GM12878 (cell line): ENCODE measurements at regions not wholly inside any gene's neighbourhood (a gene's known extent, or its start where the extent isn't known, plus 50 kb on each side); places are given as distances from the start of the nearest gene placed in this dataset.

Source experiments
- ATAC-seq: fragments of 200-7000 bp; cut with Tn5 transposase; 3 replicates; pipeline ENCODE4 v1.9.1; 2020; ENCODE audit warnings: mild to moderate bottlenecking, moderate library complexity
- BruUV-seq: library from RNA; stranded (reverse); fragments of 400-500 nt; replicated peaks from 2 replicates; lab custom pipeline; 2021; lab: Mats Ljungman, UMichigan
- CTCF ChIA-PET: fragments of 300-600 bp; sonication (Branson Sonifier 250); formaldehyde crosslinking; extraction: SDS; loops from one replicate; lab custom pipeline; 2021; ENCODE audit warnings: inconsistent platforms; lab: Yijun Ruan, JAX
- POLR2A ChIA-PET: fragments of 350-600 bp; formaldehyde crosslinking; extraction: SDS; loops from one replicate; lab custom pipeline; 2021; ENCODE audit warnings: inconsistent platforms; lab: Charles Lee
- RAD21 ChIA-PET: fragments of 300-600 bp; sonication (Branson Sonifier 250); formaldehyde crosslinking; loops from one replicate; lab custom pipeline; 2023; ENCODE audit warnings: antibody characterized with exemption; ENCODE audit not compliant: unreplicated experiment; lab: Charles Lee
- SMC1A ChIA-PET: fragments of 300-600 bp; sonication (Branson Sonifier 250); formaldehyde crosslinking; loops from one replicate; lab custom pipeline; 2023; ENCODE audit not compliant: unreplicated experiment, uncharacterized antibody; lab: Charles Lee
- DNase-seq: peaks from one replicate; pipeline ENCODE4 v3.0.0-alpha.2; 2011; ENCODE audit warnings: low read depth, low spot score
- FAIRE-seq: peaks from 3 replicates; lab custom pipeline; 2011; peaks lifted over from hg19 to GRCh38; lab: Jason Lieb, UNC
- H2AFZ ChIP-seq: 2 replicates; pipeline ENCODE4 v1.6.0; 2011; ENCODE audit warnings: low read depth, low read length, control low read depth; ENCODE audit not compliant: control insufficient read depth
- H3K27ac ChIP-seq: 2 replicates; pipeline ENCODE4 v1.5.1; 2011; ENCODE audit warnings: control low read depth; ENCODE audit not compliant: control insufficient read depth, insufficient read depth
- H3K27me3 ChIP-seq, 2 experiments: replicated peaks in 1 of 2; 2 replicates each; pipeline versions ENCODE4 v1.6.0 to v1.6.1; 2011; ENCODE audit warnings: low read length in 1 of 2; ENCODE audit not compliant: control insufficient read depth in 2 of 2, insufficient read depth in 2 of 2
- H3K36me3 ChIP-seq, 2 experiments: 2 replicates each; pipeline ENCODE4 v1.5.1; 2011; ENCODE audit warnings: low read length in 1 of 2; ENCODE audit not compliant: control insufficient read depth in 2 of 2, insufficient read depth in 2 of 2
- H3K4me1 ChIP-seq: 2 replicates; pipeline ENCODE4 v1.6.1; 2011; ENCODE audit warnings: mild to moderate bottlenecking, low read length, moderate library complexity, mixed read lengths; ENCODE audit not compliant: control insufficient read depth, insufficient read depth
- H3K4me2 ChIP-seq: 2 replicates; pipeline ENCODE4 v1.6.0; 2011; ENCODE audit warnings: control low read depth; ENCODE audit not compliant: control insufficient read depth, insufficient read depth
- H3K4me3 ChIP-seq: fragments of 200-600 bp; sonication (generic); 2 replicates; pipeline ENCODE4 v1.5.1; 2016
- H3K79me2 ChIP-seq: 2 replicates; pipeline ENCODE4 v1.6.0; 2011; ENCODE audit warnings: low read length; ENCODE audit not compliant: control insufficient read depth, insufficient read depth
- H3K9ac ChIP-seq: 2 replicates; pipeline ENCODE4 v1.8.0; 2011; ENCODE audit warnings: low read length, control low read depth, mixed read lengths; ENCODE audit not compliant: control insufficient read depth, insufficient read depth
- H3K9me3 ChIP-seq: replicated peaks from 3 replicates; pipeline ENCODE4 v1.5.1; 2011; ENCODE audit warnings: mild to moderate bottlenecking, low read length; ENCODE audit not compliant: control insufficient read depth, insufficient read depth
- H4K20me1 ChIP-seq: 2 replicates; pipeline ENCODE4 v1.6.0; 2011; ENCODE audit not compliant: control insufficient read depth, insufficient read depth
- BCL11A ChIP-seq: IDR thresholded peaks from 2 replicates; pipeline ENCODE4 v1.6.1; 2011; ENCODE audit warnings: low read depth, low read length
- FOS ChIP-seq: IDR thresholded peaks from 3 replicates; pipeline ENCODE4 v1.6.1; 2011; ENCODE audit warnings: borderline replicate concordance; ENCODE audit not compliant: insufficient read length; ENCODE audit errors: extremely low read depth
- FOXM1 ChIP-seq: IDR thresholded peaks from 2 replicates; pipeline ENCODE4 v1.6.1; 2012; ENCODE audit warnings: low read depth, mild to moderate bottlenecking, inconsistent platforms, low read length, moderate library complexity
- IKZF1 ChIP-seq: fragments of 450-650 bp; conservative IDR thresholded peaks from 2 replicates; pipeline ENCODE4 v1.6.1; 2017; ENCODE audit warnings: antibody characterized with exemption, mild to moderate bottlenecking
- IRF4 ChIP-seq: IDR thresholded peaks from 2 replicates; pipeline ENCODE4 v1.6.1; 2011; ENCODE audit warnings: low read depth, low read length
- KAT2A ChIP-seq: conservative IDR thresholded peaks from 2 replicates; pipeline ENCODE4 v1.6.1; 2011; ENCODE audit warnings: low read depth, low read length; ENCODE audit not compliant: control insufficient read depth
- LARP7 ChIP-seq: fragments of 450-650 bp; IDR thresholded peaks from 2 replicates; pipeline ENCODE4 v1.6.1; 2017; ENCODE audit warnings: mild to moderate bottlenecking
- MEF2B ChIP-seq: fragments of 450-650 bp; IDR thresholded peaks from 2 replicates; pipeline ENCODE4 v1.6.1; 2018; ENCODE audit warnings: mild to moderate bottlenecking, moderate library complexity; ENCODE audit not compliant: partially characterized antibody, poor library complexity, severe bottlenecking
- MTA3 ChIP-seq: IDR thresholded peaks from 2 replicates; pipeline ENCODE4 v1.6.1; 2012; ENCODE audit warnings: low read length, inconsistent platforms, borderline replicate concordance
- NFYA ChIP-seq: IDR thresholded peaks from 2 replicates; pipeline ENCODE4 v1.6.1; 2011; ENCODE audit warnings: low read depth, mild to moderate bottlenecking, low read length, improper control_type of control experiment, borderline replicate concordance
- POLR2A ChIP-seq: IDR thresholded peaks from 2 replicates; pipeline ENCODE4 v1.6.1; 2011; ENCODE audit warnings: low read depth, mild to moderate bottlenecking, low read length
- POU2F2 ChIP-seq: IDR thresholded peaks from 3 replicates; pipeline ENCODE4 v1.6.1; 2011; ENCODE audit warnings: low read depth, mild to moderate bottlenecking, low read length, borderline replicate concordance
- RAD21 ChIP-seq: IDR thresholded peaks from 2 replicates; pipeline ENCODE4 v1.6.1; 2011; ENCODE audit warnings: mild to moderate bottlenecking, low read depth, low read length, moderate library complexity; ENCODE audit not compliant: insufficient read depth
- RUNX3 ChIP-seq: IDR thresholded peaks from 2 replicates; pipeline ENCODE4 v1.6.1; 2012; ENCODE audit warnings: low read length, inconsistent platforms
- SMC3 ChIP-seq: IDR thresholded peaks from 2 replicates; pipeline ENCODE4 v1.6.1; 2011; ENCODE audit warnings: low read length, improper control_type of control experiment, borderline replicate concordance
- TAF1 ChIP-seq: IDR thresholded peaks from 2 replicates; pipeline ENCODE4 v1.6.1; 2011; ENCODE audit warnings: mild to moderate bottlenecking, low read depth, low read length, borderline replicate concordance
- TBL1XR1 ChIP-seq: IDR thresholded peaks from 2 replicates; pipeline ENCODE4 v1.6.1; 2012; ENCODE audit warnings: low read depth, low read length, improper control_type of control experiment
- ZNF274 ChIP-seq: IDR thresholded peaks from one replicate; pipeline ENCODE4 v1.8.0; 2011; ENCODE audit not compliant: insufficient read length, insufficient read depth
- ZNF622 ChIP-seq: fragments of 450-650 bp; IDR thresholded peaks from 2 replicates; pipeline ENCODE4 v1.6.1; 2017; ENCODE audit warnings: mild to moderate bottlenecking, inconsistent platforms
- WGBS: methylation state at CpG from one replicate; pipeline ENCODE4 v1.1.6; 2016; ENCODE audit warnings: low lambda C conversion rate; ENCODE audit not compliant: insufficient replicate concordance, insufficient coverage; ENCODE audit errors: missing lambda C conversion rate; 5-methylcytosine and 5-hydroxymethylcytosine counted together
- in situ Hi-C: fragments of 300-500 bp; cut with MboI; formaldehyde crosslinking; loops from 9 replicates; pipeline ENCODE4 v1.14.3; 2018; ENCODE audit warnings: mixed read lengths
- intact Hi-C: fragments of 100-400 bp; cut with micrococcal nuclease; formaldehyde crosslinking; loops from one replicate; pipeline ENCODE4 v1.14.2; 2022; ENCODE audit not compliant: unreplicated experiment

GRCh38 chr2:199206536-199206935 lies 251.2 kb downstream of the SATB2 start (continued):
- TF ChIP-seq TAF1 = no peak
- TF ChIP-seq POLR2A = no peak

GRCh38 chr2:199202964-199203363 lies 254.8 kb downstream of the SATB2 start:
- Histone ChIP-seq H3K79me2 (no peaks in the 10 kb centered on the region), H3K4me1 (no peaks in the 10 kb centered on the region), H4K20me1 (no peaks in the 10 kb centered on the region), H3K36me3 (no peaks in the 10 kb centered on the region), H3K27me3 (no peaks in the 10 kb centered on the region), H3K4me3 (no peak overlapping the region), H2AFZ (no peak overlapping the region), H3K9ac (no peak overlapping the region), H3K4me2 (no peak overlapping the region), H3K27ac (no peak overlapping the region), H3K9me3 (no peaks in the 10 kb centered on the region; the same call in 2 of the 3 replicates)
- DNase-seq (no peak), FAIRE-seq (no peak), ATAC-seq (no peak)
- in situ Hi-C loops (no loop called here), intact Hi-C loops (no loop called here)
- CTCF ChIA-PET = no interaction called here
- BruUV-seq = no TSS peak
- SMC1A ChIA-PET = no interaction called here
- WGBS = 49% methylated on average over 5 of the region's 5 CpGs
- TF ChIP-seq POLR2A = no peak
- no peak for TF ChIP-seq POU2F2
- no peak for TF ChIP-seq ZNF622
- TF ChIP-seq RUNX3 = no peak
- no peak for TF ChIP-seq FOS
- TF ChIP-seq KAT2A = no peak
- no peak for TF ChIP-seq FOXM1
- no peak for TF ChIP-seq SMC3
- no peak for TF ChIP-seq TBL1XR1
- no peak for TF ChIP-seq ZNF274
- TF ChIP-seq BCL11A = no peak
- TF ChIP-seq RAD21 = no peak
- TF ChIP-seq NFYA = no peak
- TF ChIP-seq LARP7 = no peak
- no peak for TF ChIP-seq MEF2B
- TF ChIP-seq IKZF1 = no peak
- no peak for TF ChIP-seq IRF4
- TF ChIP-seq MTA3 = no peak
- POLR2A ChIA-PET = no interaction called here
- RAD21 ChIA-PET = no interaction called here
